HepG2 (cell line): ENCODE measurements at regions not wholly inside any gene's neighbourhood (a gene's known extent, or its start where the extent isn't known, plus 50 kb on each side); places are given as distances from the start of the nearest gene placed in this dataset.

Experiments used
- ATAC-seq: fragments of 200-7000 bp; cut with Tn5 transposase; 3 replicates; pipeline ENCODE4 v1.9.1; 2020; ENCODE audit warnings: mild to moderate bottlenecking, moderate library complexity
- BruUV-seq: library from RNA; stranded (reverse); fragments of 400-500 nt; replicated peaks from 2 replicates; lab custom pipeline; 2021; lab: Mats Ljungman, UMichigan
- CTCF ChIA-PET: fragments of 300-600 bp; formaldehyde crosslinking; extraction: SDS; loops from one replicate; lab custom pipeline; 2021; ENCODE audit warnings: low total read pairs, inconsistent platforms, low intra/inter-chr PET ratio; lab: Yijun Ruan, JAX
- POLR2A ChIA-PET: fragments of 350-600 bp; sonication (Branson Sonifier 250); formaldehyde crosslinking; loops from one replicate; lab custom pipeline; 2020; ENCODE audit warnings: antibody characterized with exemption, inconsistent platforms; lab: Yijun Ruan, JAX
- DNase-seq: peaks from one replicate; pipeline ENCODE4 v3.0.0-alpha.2; 2015; ENCODE audit warnings: low spot score
- FAIRE-seq: peaks from 3 replicates; lab custom pipeline; 2011; peaks lifted over from hg19 to GRCh38; lab: Jason Lieb, UNC
- H2AFZ ChIP-seq: one replicate; pipeline ENCODE4 v1.6.1; 2011; ENCODE audit warnings: low read length, inconsistent platforms
- H3K27ac ChIP-seq: fragments of 300-600 bp; 3 replicates; pipeline ENCODE4 v1.8.0; 2011; ENCODE audit warnings: mixed run types, mild to moderate bottlenecking, mixed read lengths, low read length, inconsistent platforms; ENCODE audit not compliant: insufficient read depth; ENCODE audit errors: extremely low read length
- H3K27me3 ChIP-seq, 2 experiments: fragments of 200-600 bp in 1 of 2; 2 replicates in 1 of 2; 3 replicates in 1 of 2; pipeline versions ENCODE4 v1.6.0 to v1.8.0; 2011; ENCODE audit warnings: low read length in 2 of 2, mild to moderate bottlenecking in 2 of 2, moderate library complexity in 2 of 2, inconsistent platforms in 1 of 2; ENCODE audit not compliant: insufficient read depth in 2 of 2, control insufficient read depth in 1 of 2
- H3K36me3 ChIP-seq, 2 experiments: fragments of 200-600 bp in 1 of 2; replicated peaks in 1 of 2; 2 replicates in 1 of 2; 3 replicates in 1 of 2; pipeline versions ENCODE4 v1.5.1 to v1.8.0; 2011; ENCODE audit warnings: low read length in 2 of 2, inconsistent platforms in 1 of 2; ENCODE audit not compliant: insufficient read depth in 2 of 2, control insufficient read depth in 1 of 2
- H3K4me1 ChIP-seq: 2 replicates; pipeline ENCODE4 v1.5.1; 2012; ENCODE audit warnings: low read length, inconsistent platforms; ENCODE audit not compliant: insufficient read depth
- H3K4me2 ChIP-seq: 2 replicates; pipeline ENCODE4 v1.6.0; 2011; ENCODE audit warnings: low read depth, low read length, inconsistent platforms
- H3K4me3 ChIP-seq, 3 experiments: fragments of 200-600 bp in 1 of 3; sonication (generic), shearing (Covaris generic) in 1 of 3; replicated peaks in 1 of 3; 2 replicates each; pipeline ENCODE4 v1.5.1; 2011 to 2016; ENCODE audit warnings: low read length in 3 of 3, inconsistent platforms in 2 of 3, low read depth in 2 of 3, mild to moderate bottlenecking in 2 of 3, control low read depth in 1 of 3, mixed read lengths in 1 of 3; ENCODE audit not compliant: insufficient read depth in 1 of 3
- H3K79me2 ChIP-seq: one replicate; pipeline ENCODE4 v1.6.1; 2011; ENCODE audit warnings: low read length, inconsistent platforms; ENCODE audit not compliant: insufficient read depth
- H3K9ac ChIP-seq: 2 replicates; pipeline ENCODE4 v1.6.0; 2011; ENCODE audit warnings: mild to moderate bottlenecking, low read depth, low read length, inconsistent platforms; ENCODE audit not compliant: insufficient read depth
- H3K9me3 ChIP-seq: 2 replicates; pipeline ENCODE4 v1.5.1; 2012; ENCODE audit warnings: mild to moderate bottlenecking, low read length
- H4K20me1 ChIP-seq: 2 replicates; pipeline ENCODE4 v1.6.0; 2011; ENCODE audit warnings: inconsistent platforms, mild to moderate bottlenecking, low read length, moderate library complexity; ENCODE audit not compliant: insufficient read depth
- ATAD3A ChIP-seq: sonication (generic); formaldehyde crosslinking; IDR thresholded peaks from 2 replicates; pipeline ENCODE4 v1.4.0; 2020; ENCODE audit warnings: missing genetic modification reagents
- HOXD1 ChIP-seq: sonication (generic); formaldehyde crosslinking; IDR thresholded peaks from 2 replicates; pipeline ENCODE4 v1.5.0; 2020; ENCODE audit warnings: missing genetic modification reagents
- MXI1 ChIP-seq: IDR thresholded peaks from 3 replicates; pipeline ENCODE4 v1.6.1; 2012; ENCODE audit warnings: low read depth, low read length, inconsistent platforms, borderline replicate concordance
- NR1H2 ChIP-seq: sonication (generic); formaldehyde crosslinking; IDR thresholded peaks from 2 replicates; pipeline ENCODE4 v1.8.1; 2022; ENCODE audit warnings: low read depth, missing genetic modification reagents, borderline replicate concordance
- PTBP1 ChIP-seq: fragments of 200-400 bp; formaldehyde crosslinking; IDR thresholded peaks from 2 replicates; pipeline ENCODE4 v1.6.1; 2018; ENCODE audit warnings: low read length, low read depth; ENCODE audit not compliant: poor library complexity, severe bottlenecking
- RNF2 ChIP-seq: fragments of 450-650 bp; conservative IDR thresholded peaks from 2 replicates; pipeline ENCODE4 v1.6.1; 2016; ENCODE audit warnings: low read depth
- SKI ChIP-seq: fragments of 450-650 bp; IDR thresholded peaks from one replicate; pipeline ENCODE4 v1.6.1; 2018; ENCODE audit warnings: mild to moderate bottlenecking; ENCODE audit not compliant: partially characterized antibody
- SMARCC2 ChIP-seq: fragments of 450-650 bp; IDR thresholded peaks from 2 replicates; pipeline ENCODE4 v1.6.1; 2017; ENCODE audit warnings: antibody characterized with exemption, mild to moderate bottlenecking
- SPEN ChIP-seq: sonication (generic); formaldehyde crosslinking; IDR thresholded peaks from 2 replicates; pipeline ENCODE4 v1.5.1; 2020; ENCODE audit warnings: low read depth, mild to moderate bottlenecking, missing genetic modification reagents
- TAF15 ChIP-seq: fragments of 200-400 bp; formaldehyde crosslinking; IDR thresholded peaks from one replicate; pipeline ENCODE4 v1.6.1; 2018; ENCODE audit warnings: mild to moderate bottlenecking, low read depth, low read length; ENCODE audit not compliant: poor library complexity, severe bottlenecking
- YEATS2 ChIP-seq: sonication (generic); formaldehyde crosslinking; IDR thresholded peaks from 2 replicates; pipeline ENCODE4 v1.4.0; 2020; ENCODE audit warnings: missing genetic modification reagents, borderline replicate concordance
- ZFP36L2 ChIP-seq: sonication (generic); formaldehyde crosslinking; IDR thresholded peaks from 2 replicates; pipeline ENCODE4 v1.4.0; 2020; ENCODE audit warnings: missing genetic modification reagents
- ZNF33A ChIP-seq: sonication (generic); formaldehyde crosslinking; IDR thresholded peaks from 2 replicates; pipeline ENCODE4 v1.5.1; 2020; ENCODE audit warnings: missing genetic modification reagents, mild to moderate bottlenecking, moderate library complexity, borderline replicate concordance
- ZNF891 ChIP-seq: sonication (generic); formaldehyde crosslinking; IDR thresholded peaks from 2 replicates; pipeline ENCODE4 v1.5.0; 2020; ENCODE audit warnings: mild to moderate bottlenecking, missing genetic modification reagents
- in situ Hi-C: cut with HindIII; loops from 2 replicates; pipeline ENCODE4 v1.10.0; 2017; ENCODE audit warnings: low pct_unique_long_range_greater_than_20kb; ENCODE audit not compliant: extremely low pct_ligation_motif_present
- intact Hi-C: fragments of 100-400 bp; cut with micrococcal nuclease; formaldehyde crosslinking; loops from one replicate; pipeline ENCODE4 v1.10.0; 2022; ENCODE audit not compliant: unreplicated experiment
- TF ChIP-seq, protein P1 (sequence below), 2 experiments: IDR thresholded peaks; 2 replicates each; pipeline ENCODE4 v1.6.1; 2011 to 2012; ENCODE audit warnings: low read length in 2 of 2, borderline replicate concordance in 1 of 2, low read depth in 1 of 2, mild to moderate bottlenecking in 1 of 2, moderate library complexity in 1 of 2
- TF ChIP-seq, protein P2 (sequence below): sonication (generic); formaldehyde crosslinking; IDR thresholded peaks from 2 replicates; pipeline ENCODE4 v1.4.0; 2020; ENCODE audit warnings: mild to moderate bottlenecking, missing genetic modification reagents

GRCh38 chr3:159091936-159092335 lies 290.1 kb downstream of the MFSD1 start:
- Histone ChIP-seq H3K4me1 (no peaks in the 10 kb centered on the region), H3K27ac (no peak overlapping the region), H3K27me3 (no peaks in the 10 kb centered on the region), H3K4me3 (no peak overlapping the region), H3K36me3 (no peaks in the 10 kb centered on the region), H3K79me2 (no peaks in the 10 kb centered on the region), H4K20me1 (no peaks in the 10 kb centered on the region), H2AFZ (no peak overlapping the region), H3K4me2 (no peak overlapping the region), H3K9ac (no peak overlapping the region), H3K9me3 (no peaks in the 10 kb centered on the region)
- ChIA-PET CTCF (no interaction called here), POLR2A (no interaction called here)
- no TSS peak for BruUV-seq
- intact Hi-C loops (no loop called here), in situ Hi-C loops (no loop called here)
- no peak for DNase-seq
- no peak for FAIRE-seq
- ATAC-seq: no peak
- TF ChIP-seq SPEN (CRISPR knock-in tag) (no peak), MXI1 (no peak), ZNF891 (no peak), ZFP36L2 (CRISPR knock-in tag) (no peak), PTBP1 (no peak), RNF2 (no peak), ZNF33A (CRISPR knock-in tag) (no peak), YEATS2 (CRISPR knock-in tag) (no peak), TAF15 (no peak), SMARCC2 (no peak), SKI (no peak), HOXD1 (CRISPR knock-in tag) (no peak), ATAD3A (CRISPR knock-in tag) (no peak), NR1H2 (CRISPR knock-in tag) (no peak)
- TF ChIP-seq, protein P1, sequence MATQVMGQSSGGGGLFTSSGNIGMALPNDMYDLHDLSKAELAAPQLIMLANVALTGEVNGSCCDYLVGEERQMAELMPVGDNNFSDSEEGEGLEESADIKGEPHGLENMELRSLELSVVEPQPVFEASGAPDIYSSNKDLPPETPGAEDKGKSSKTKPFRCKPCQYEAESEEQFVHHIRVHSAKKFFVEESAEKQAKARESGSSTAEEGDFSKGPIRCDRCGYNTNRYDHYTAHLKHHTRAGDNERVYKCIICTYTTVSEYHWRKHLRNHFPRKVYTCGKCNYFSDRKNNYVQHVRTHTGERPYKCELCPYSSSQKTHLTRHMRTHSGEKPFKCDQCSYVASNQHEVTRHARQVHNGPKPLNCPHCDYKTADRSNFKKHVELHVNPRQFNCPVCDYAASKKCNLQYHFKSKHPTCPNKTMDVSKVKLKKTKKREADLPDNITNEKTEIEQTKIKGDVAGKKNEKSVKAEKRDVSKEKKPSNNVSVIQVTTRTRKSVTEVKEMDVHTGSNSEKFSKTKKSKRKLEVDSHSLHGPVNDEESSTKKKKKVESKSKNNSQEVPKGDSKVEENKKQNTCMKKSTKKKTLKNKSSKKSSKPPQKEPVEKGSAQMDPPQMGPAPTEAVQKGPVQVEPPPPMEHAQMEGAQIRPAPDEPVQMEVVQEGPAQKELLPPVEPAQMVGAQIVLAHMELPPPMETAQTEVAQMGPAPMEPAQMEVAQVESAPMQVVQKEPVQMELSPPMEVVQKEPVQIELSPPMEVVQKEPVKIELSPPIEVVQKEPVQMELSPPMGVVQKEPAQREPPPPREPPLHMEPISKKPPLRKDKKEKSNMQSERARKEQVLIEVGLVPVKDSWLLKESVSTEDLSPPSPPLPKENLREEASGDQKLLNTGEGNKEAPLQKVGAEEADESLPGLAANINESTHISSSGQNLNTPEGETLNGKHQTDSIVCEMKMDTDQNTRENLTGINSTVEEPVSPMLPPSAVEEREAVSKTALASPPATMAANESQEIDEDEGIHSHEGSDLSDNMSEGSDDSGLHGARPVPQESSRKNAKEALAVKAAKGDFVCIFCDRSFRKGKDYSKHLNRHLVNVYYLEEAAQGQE (IDR thresholded peaks at IDR 0.05; ENCODE audit: borderline replicate concordance in 1 of 2, low read depth in 1 of 2, low read length in 2 of 2): no peak
- TF ChIP-seq, protein P2, sequence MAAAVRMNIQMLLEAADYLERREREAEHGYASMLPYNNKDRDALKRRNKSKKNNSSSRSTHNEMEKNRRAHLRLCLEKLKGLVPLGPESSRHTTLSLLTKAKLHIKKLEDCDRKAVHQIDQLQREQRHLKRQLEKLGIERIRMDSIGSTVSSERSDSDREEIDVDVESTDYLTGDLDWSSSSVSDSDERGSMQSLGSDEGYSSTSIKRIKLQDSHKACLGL (CRISPR knock-in tag): no peak
